ENCODE measurements at regions not wholly inside any gene's neighbourhood (a gene's known extent, or its start where the extent isn't known, plus 50 kb on each side); places are given as distances from the start of the nearest gene placed in this dataset.
"Not testable (repeated sequence)": the region's sequence is repeated elsewhere in the genome, so short reads cannot be mapped to it uniquely, and the experiment has no call there.

- FAIRE-seq; DNase-seq (ENCODE audit: low spot score in 2 of 2): not testable (repeated sequence)
These were observed 132.4 kb upstream of the ALDH3B2 start for GRCh38 chr11:67806728-67807235.

GRCh38 chr11:67806183-67806582, 131.8 kb upstream of the ALDH3B2 start:
- FAIRE-seq; DNase-seq (ENCODE audit: low spot score in 2 of 2): not testable (repeated sequence)

- FAIRE-seq (peak; percentile 47), DNase-seq (ENCODE audit: low spot score in 2 of 2) (peak; percentile 94 to 96)
These were observed 131.1 kb upstream of the ALDH3B2 start for GRCh38 chr11:67805253-67806126.

- FAIRE-seq: not testable (repeated sequence)
These were observed 130.2 kb upstream of the ALDH3B2 start for GRCh38 chr11:67804435-67805252.

GRCh38 chr11:67803519-67803918, 129.1 kb upstream of the ALDH3B2 start:
- FAIRE-seq; DNase-seq (ENCODE audit: low spot score in 2 of 2): not testable (repeated sequence)

More at GRCh38 chr11:67804435-67805252, 130.2 kb upstream of the ALDH3B2 start:
- not testable (repeated sequence) for DNase-seq (ENCODE audit: low spot score in 2 of 2)

GRCh38 chr11:67803055-67803454, 128.6 kb upstream of the ALDH3B2 start:
- DNase-seq (ENCODE audit: low spot score in 2 of 2); FAIRE-seq: not testable (repeated sequence)

GRCh38 chr11:67802623-67803022, 128.2 kb upstream of the ALDH3B2 start:
- DNase-seq (ENCODE audit: low spot score in 2 of 2); FAIRE-seq: not testable (repeated sequence)

- FAIRE-seq: not testable (repeated sequence)
These were observed 127.0 kb upstream of the ALDH3B2 start for GRCh38 chr11:67801397-67801796.

GRCh38 chr11:67800591-67800990, 126.2 kb upstream of the ALDH3B2 start:
- not testable (repeated sequence) for DNase-seq (ENCODE audit: low spot score in 2 of 2); FAIRE-seq

More at GRCh38 chr11:67801397-67801796, 127.0 kb upstream of the ALDH3B2 start:
- not testable (repeated sequence) for DNase-seq (ENCODE audit: low spot score in 2 of 2)

- not testable (repeated sequence) for FAIRE-seq; DNase-seq (ENCODE audit: low spot score in 2 of 2)
These were observed 125.4 kb upstream of the ALDH3B2 start for GRCh38 chr11:67799808-67800207.

GRCh38 chr11:67797726-67798521, 123.5 kb upstream of the ALDH3B2 start:
- DNase-seq (ENCODE audit: low spot score in 2 of 2); FAIRE-seq: not testable (repeated sequence)

GRCh38 chr11:67795746-67796145, 121.3 kb upstream of the ALDH3B2 start:
- FAIRE-seq: no peak
- no peak for DNase-seq (ENCODE audit: low spot score in 2 of 2)

- FAIRE-seq; DNase-seq (ENCODE audit: low spot score in 2 of 2): not testable (repeated sequence)
These were observed 119.3 kb upstream of the ALDH3B2 start for GRCh38 chr11:67793750-67794149.

- FAIRE-seq; DNase-seq (ENCODE audit: low spot score in 2 of 2): not testable (repeated sequence)
These were observed 118.0 kb upstream of the ALDH3B2 start for GRCh38 chr11:67792273-67792990.

GRCh38 chr11:67791598-67792170, 117.3 kb upstream of the ALDH3B2 start:
- FAIRE-seq; DNase-seq (ENCODE audit: low spot score in 2 of 2): not testable (repeated sequence)

GRCh38 chr11:67788341-67788695, 113.9 kb upstream of the ALDH3B2 start:
- not testable (repeated sequence) for FAIRE-seq; DNase-seq (ENCODE audit: low spot score in 2 of 2)

GRCh38 chr11:67787681-67788340, 113.4 kb upstream of the ALDH3B2 start:
- not testable (repeated sequence) for FAIRE-seq; DNase-seq (ENCODE audit: low spot score in 2 of 2)

- DNase-seq (ENCODE audit: low spot score in 2 of 2); FAIRE-seq: not testable (repeated sequence)
These were observed 107.5 kb upstream of the ALDH3B2 start for GRCh38 chr11:67781967-67782366.

All from frontal cortex (tissue), 3 donors.